Fibroblast of skin of left biceps (primary cell): ENCODE measurements at regions not wholly inside any gene's neighbourhood (a gene's known extent, or its start where the extent isn't known, plus 50 kb on each side); places are given as distances from the start of the nearest gene placed in this dataset.
"Not testable (repeated sequence)": the region's sequence is repeated elsewhere in the genome, so short reads cannot be mapped to it uniquely, and the experiment has no call there.

Source experiments
- DNase-seq, 2 experiments: peaks; one replicate each; pipeline ENCODE4 v3.0.0-alpha.2; 2013; ENCODE audit warnings: low read depth in 2 of 2

GRCh38 chr2:34838408-34838807 lies 1239.3 kb upstream of the FAM98A start:
- DNase-seq: no peak

- DNase-seq: no peak
These were observed 1237.3 kb upstream of the FAM98A start for GRCh38 chr2:34836361-34836760.

- DNase-seq: no peak
These were observed 1232.0 kb upstream of the FAM98A start for GRCh38 chr2:34831096-34831495.

- no peak for DNase-seq
These were observed 1229.4 kb upstream of the FAM98A start for GRCh38 chr2:34828481-34828880.

- no peak for DNase-seq
These were observed 1228.3 kb upstream of the FAM98A start for GRCh38 chr2:34827398-34827797.

DNA sequence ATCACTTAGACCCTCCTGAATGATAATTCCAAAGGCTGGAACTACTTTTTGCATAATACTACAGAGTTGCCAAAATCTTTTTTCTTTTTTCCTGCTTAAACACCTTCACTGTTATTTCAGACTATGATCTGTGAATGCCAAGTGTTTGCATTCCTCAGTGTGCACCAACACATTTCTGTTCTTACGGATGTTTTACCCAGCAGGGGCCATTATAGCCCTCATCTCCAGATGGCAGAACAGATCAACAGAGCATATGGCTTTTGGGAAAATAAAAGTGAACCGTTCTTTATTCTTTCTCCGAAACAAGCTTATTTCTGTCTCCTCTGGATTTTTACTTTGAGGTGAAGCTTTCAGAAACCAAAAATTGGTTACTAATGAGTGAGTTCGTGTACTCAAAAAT lies 1226.6 kb upstream of the FAM98A start:
- DNase-seq: no peak

DNA sequence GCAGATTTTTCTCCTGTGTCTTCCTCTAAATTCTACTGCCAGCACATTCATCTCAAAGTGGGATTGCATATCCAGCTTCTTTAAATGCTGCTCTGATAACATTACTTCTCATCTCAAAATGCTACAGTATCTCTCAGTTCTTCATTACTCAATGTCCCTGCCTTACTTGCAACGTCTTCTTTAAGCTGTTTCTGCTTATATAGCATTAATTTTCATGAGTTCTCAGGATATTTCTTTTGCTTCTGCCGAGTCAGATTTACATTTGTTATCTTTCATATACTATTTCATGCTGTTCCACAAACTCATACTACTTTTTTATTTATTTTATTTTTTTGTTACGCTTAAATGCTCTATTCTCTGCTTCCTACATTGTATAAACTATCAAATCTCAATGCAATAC lies 1223.5 kb upstream of the FAM98A start:
- DNase-seq: no peak

GRCh38 chr2:34815052-34815741 lies 1216.1 kb upstream of the FAM98A start:
- DNase-seq: no peak

GRCh38 chr2:34810456-34810855 lies 1211.4 kb upstream of the FAM98A start:
- DNase-seq: no peak

DNA sequence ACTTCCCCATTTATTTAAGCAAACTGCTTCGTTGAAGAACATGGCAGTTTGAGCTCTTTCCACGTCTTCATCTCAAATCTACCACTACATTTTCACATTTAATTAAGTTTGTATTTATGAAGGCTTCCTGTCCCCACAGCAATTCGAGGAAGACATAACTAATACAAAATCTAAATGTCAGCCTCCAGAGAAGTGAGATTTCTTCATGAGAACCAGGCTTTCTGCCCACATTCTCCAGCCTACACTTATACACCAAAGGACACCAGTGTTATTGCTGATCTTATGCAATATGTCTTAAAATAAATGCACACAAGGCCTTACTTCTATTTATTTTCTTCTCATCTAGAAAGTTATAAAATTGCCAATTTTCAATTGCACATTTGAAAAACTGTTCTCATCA lies 1209.3 kb upstream of the FAM98A start:
- no peak for DNase-seq

- no peak for DNase-seq
These were observed 1207.8 kb upstream of the FAM98A start for GRCh38 chr2:34806891-34807290.

DNA sequence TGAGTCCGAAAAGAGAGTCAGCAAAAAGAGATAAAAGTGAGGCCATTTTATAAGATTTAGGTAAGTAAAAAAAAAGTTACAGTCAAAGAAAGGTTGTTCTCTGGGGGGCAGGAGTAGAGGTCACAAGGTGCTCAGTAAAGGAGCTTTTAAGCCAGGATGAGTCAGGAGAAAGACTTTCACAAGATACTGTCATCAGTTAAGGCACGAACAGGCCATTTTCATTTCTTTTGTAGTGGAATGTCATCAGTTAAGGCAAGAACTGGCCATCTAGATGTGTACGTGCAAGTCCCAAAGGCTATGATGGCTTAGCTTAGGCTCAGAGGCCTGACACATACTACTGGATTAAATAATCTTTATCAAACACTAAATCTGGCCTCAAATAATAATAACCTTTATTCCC lies 1207.3 kb upstream of the FAM98A start:
- no peak for DNase-seq

DNA sequence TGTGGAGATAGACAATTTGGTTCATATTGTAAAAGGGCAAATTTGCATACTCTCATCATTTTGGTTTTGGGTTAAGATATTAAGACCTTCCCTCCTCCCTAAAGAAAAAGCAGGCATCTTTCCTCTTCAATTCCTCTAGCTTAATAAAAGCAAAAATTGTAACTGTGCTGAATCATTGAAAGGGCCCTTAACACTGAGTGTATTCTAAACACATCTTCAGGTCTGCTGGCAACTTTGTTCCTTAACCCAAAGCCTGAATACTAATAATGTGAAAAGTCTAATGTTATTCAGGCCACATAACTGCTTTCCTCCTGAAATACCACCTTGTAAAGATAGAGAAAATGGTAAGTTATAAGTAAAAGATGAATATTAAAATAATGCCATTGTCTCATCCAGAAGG lies 1200.5 kb upstream of the FAM98A start:
- DNase-seq: no peak

DNA sequence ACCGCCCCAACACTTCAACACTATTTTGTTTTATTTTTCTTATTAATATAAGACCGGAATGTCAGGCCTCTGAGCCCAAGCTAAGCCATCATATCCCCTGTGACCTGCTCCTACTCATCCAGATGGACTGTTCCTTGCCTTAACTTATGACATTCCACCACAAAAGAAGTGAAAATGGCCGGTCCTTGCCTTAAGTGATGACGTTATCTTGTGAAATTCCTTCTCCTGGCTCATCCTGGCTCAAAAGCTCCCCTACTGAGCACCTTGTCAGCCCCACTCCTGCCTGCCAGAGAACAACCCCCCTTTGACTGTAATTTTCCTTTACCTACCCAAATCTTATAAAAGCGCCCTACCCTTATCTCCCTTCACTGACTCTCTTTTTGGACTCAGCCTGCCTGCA lies 1196.5 kb upstream of the FAM98A start:
- DNase-seq: not testable (repeated sequence)

- no peak for DNase-seq
These were observed 1190.1 kb upstream of the FAM98A start for GRCh38 chr2:34789169-34789568.

DNA sequence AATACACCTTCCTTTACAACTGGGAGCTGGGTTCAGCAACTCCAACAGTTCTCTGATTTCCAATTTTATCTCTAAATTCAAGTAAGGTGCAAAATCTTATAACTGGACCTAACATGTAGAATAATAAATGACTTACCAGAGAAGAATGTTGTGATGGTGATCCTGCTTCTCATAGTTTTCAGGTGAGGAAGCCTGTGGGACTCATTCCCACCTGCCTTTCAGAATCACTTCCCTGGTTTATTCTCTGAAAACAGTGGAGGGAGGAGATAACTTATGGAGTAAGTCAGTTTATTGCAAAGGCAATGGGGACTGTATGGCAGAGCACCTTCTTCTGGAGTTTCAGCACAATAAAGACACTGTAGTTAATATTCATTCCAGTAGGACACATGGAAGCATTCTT lies 1188.2 kb upstream of the FAM98A start:
- DNase-seq: no peak

DNA sequence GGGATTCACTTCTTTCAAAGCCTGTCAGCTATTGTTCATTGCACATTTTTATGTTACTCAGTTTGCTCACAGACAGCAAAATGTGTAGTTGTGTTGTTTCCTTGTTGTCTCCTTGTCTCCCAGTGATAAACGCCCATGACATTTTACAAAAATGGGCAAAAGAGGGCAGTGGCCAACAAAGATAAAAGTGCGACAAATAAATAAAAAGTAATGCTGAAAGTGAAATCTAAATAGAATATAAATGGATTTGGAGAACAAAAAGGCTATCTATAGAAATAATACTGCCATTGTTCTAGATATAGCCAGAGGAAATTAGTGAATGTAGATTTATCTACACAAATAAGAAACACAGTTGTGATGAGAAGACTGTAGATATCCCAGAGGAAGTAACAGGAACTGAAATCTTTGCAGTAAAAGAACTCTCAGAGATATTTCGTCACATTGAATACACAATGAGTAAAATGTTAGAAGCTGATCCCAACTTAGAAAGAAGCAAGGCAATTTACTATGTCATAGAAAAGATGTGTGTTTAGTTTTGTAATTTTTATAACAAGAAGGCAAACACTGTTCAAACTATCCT lies 1186.2 kb upstream of the FAM98A start:
- no peak for DNase-seq

DNA sequence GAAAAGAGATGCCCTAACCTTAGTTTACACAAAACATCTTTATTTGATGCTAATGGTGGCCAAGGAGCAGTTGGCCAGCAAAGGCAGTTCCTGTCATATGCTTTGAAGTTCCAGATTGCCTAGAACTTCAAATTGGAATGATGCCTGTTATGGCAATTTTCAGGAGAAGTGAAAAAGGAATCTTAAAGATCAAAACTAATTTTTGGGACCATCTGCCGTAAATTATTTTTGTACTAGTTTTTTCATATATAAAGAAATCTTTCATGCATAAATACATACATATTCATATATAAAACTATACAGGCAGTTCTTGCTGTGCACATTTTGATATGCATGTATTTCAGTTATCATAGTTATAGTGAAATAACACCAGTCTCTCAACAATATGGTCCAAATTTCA lies 1185.6 kb upstream of the FAM98A start:
- no peak for DNase-seq

- not testable (repeated sequence) for DNase-seq
These were observed 1151.6 kb upstream of the FAM98A start for GRCh38 chr2:34750742-34751141.

DNA sequence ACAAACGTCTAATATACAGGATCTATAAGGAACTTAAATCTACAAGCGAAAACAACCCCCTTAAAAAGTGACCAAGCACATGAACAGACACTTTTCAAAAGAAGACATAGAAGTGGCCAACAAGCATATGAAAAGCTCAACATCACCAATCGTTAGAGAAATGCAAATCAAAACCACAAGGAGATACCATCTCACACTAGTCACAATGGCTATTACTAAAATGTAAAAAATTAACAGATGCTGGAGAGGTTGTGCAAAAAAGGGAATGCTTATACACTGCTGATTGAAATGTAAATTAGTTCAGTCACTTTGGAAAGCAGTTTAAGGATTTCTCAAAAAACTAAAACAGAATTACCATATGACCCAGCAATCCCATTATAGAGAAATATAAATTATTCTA lies 1148.5 kb upstream of the FAM98A start:
- DNase-seq: no peak

GRCh38 chr2:34738691-34739090 lies 1139.6 kb upstream of the FAM98A start:
- no peak for DNase-seq

- DNase-seq: no peak
These were observed 1138.0 kb upstream of the FAM98A start for GRCh38 chr2:34737146-34737545.

DNA sequence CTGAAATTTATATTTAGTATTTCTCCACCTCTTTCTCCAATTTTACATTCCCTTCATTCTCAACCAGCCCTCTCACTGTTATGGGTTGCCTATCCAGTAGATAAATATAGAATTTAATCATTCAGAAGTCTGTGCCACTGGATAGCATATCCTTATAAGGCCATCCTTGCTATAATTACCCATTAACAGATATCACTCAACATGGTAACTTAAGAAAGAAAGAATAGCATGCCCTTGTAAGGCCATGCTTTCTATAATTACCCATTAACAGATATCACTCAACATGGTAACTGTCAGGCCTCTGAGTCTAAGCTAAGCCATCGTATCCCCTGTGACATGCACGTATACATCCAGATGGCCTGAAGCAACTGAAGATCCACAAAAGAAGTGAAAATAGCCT lies 1137.4 kb upstream of the FAM98A start:
- no peak for DNase-seq

- no peak for DNase-seq
These were observed 1135.6 kb upstream of the FAM98A start for GRCh38 chr2:34734662-34735061.
